ENCODE measurements at regions not wholly inside any gene's neighbourhood (a gene's known extent, or its start where the extent isn't known, plus 50 kb on each side); places are given as distances from the start of the nearest gene placed in this dataset.

- no peak for DNase-seq (ENCODE audit: low read depth)
Observed at GRCh38 chr2:64769392-64770044, 115.8 kb upstream of the SERTAD2 start.

DNA sequence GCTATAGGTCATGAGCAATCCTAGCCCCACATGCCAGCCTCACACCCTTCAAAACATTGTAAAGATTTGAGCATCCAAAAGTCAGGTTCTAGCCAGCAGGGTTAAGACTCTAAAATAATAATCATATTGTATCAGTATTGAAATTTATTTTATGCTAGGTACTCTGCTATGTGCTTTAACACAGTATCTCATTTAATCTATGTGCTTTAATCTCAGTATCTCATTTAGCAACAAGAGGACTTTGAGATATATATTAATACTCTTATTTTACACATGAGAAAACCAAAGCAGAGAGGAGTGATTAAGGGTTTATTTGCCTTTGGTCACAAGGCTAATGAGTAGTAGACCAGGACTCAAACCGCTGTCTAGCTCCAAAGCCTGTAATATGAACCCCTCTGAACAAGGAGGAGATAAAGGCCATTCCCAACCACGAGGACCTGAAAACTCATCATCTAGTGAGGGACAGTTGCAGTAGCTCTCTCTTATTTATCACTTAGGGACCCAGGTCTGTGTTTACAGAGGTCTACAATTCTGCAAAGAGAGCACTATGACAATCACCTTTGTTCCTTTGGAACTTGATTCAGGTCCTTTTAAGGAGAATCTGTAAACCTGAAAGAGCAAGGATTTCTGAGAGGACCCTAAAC, 116.5 kb upstream of the SERTAD2 start:
- no peak for DNase-seq (ENCODE audit: low read depth)

GRCh38 chr2:64770781-64771334, 117.1 kb upstream of the SERTAD2 start:
- no peak for DNase-seq (ENCODE audit: low read depth)

DNA sequence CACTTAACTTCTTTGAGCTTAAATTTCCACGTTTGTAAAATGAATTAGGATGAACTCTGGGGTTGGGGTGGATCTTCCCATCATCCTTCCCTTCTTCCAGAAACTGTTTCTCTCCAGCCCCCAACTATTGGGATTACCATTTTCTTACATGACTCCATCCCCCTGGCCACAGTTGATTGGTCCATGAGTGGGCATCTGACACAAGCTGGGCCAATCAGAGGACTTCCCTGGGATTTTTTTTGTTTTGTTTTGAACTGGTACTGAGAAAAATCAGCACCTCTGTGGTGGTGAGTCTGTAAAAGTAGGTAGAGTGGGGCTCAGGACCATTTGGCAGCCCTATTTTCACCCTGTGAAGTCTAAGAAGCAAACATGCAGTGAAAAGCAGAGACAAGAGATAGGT, 118.0 kb upstream of the SERTAD2 start:
- DNase-seq (ENCODE audit: low read depth), result no peak

DNA sequence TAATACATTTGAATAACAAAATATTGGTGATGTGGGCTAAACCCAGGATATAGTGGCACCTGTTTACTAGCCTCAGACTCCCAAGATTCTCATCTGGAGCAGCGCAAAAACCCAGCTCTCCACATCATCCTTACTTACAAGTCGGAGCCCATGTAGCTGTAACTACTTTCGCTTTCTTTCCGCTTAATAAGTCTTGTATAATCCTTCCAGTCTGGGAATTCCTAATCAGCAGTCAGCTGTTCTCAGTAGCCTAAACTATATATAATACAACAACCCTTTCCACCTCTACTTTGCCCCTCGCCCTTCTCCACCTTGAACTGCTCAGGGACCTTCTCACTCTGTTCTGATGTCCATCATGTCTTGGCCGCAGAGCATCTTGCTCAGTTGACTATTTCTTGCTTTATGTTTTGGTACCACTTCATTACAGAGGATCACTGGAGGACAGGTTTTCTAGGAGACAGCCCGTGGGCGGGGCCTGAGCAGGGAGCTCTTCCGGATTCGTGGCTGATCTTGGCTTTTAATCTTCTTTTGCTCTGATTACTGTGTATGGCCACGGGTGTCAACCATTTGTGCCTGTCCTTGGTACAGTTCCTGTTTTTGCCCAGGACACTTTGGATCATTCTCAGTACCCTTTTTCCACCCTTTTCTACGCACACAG, 119.9 kb upstream of the SERTAD2 start:
- no peak for DNase-seq (ENCODE audit: low read depth)

- DNase-seq (ENCODE audit: low read depth), result no peak
Observed at GRCh38 chr2:64777841-64778240, 124.1 kb upstream of the SERTAD2 start.

GRCh38 chr2:64779117-64779690, 125.5 kb upstream of the SERTAD2 start:
- no peak for DNase-seq (ENCODE audit: low read depth)

DNA sequence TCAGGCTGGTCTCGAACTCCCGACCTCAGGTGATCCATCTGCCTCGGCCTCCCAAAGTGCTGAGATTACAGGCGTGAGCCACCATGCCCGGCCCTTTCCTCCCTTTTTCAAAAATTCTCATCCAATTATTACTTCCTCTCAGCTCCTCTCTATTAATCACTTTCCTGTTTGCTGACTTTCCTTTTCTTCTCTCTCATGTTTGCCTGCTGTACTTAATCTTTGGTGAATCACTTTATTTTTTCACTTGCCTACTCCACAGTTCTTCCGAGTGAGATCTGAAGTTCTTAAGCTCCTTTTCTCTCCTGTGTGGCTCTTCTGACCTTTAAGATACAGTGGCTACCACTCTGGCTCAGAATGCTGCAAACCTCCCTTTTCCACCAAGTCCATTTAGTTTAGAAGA, 126.3 kb upstream of the SERTAD2 start:
- no peak for DNase-seq (ENCODE audit: low read depth)

DNA sequence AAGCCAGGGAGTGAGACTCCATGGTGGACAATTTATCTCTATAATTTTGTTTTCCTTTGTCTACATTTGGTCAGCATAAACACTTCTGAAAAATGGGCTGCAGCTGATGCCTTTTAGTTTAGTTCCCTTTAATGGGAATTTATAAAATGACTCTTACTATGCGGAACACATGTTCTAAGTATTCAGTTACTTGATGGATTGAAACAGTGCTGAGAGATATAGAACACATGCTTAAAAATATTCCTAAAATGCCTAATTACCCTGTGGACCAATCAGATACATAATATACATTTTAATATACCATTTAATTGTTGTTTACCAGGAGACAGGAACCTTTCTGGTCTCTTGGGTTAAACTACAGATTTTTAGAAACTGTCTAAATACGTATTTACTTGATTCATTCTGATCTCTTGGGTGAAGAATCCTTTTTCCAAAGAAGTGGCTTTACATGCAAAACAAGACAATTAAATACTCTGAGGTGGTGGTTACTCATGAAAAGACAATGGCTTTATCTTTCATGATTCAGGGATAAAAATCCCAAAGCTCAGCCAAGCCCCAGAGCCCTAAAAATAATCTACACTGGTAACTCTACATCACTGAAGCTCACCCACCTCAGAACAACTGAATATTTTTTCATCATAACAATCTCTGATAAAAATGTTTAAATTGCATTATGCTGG, 128.1 kb upstream of the SERTAD2 start:
- DNase-seq (ENCODE audit: low read depth), result no peak

GRCh38 chr2:64784168-64785061, 130.7 kb upstream of the SERTAD2 start:
- DNase-seq (ENCODE audit: low read depth), result no peak

DNA sequence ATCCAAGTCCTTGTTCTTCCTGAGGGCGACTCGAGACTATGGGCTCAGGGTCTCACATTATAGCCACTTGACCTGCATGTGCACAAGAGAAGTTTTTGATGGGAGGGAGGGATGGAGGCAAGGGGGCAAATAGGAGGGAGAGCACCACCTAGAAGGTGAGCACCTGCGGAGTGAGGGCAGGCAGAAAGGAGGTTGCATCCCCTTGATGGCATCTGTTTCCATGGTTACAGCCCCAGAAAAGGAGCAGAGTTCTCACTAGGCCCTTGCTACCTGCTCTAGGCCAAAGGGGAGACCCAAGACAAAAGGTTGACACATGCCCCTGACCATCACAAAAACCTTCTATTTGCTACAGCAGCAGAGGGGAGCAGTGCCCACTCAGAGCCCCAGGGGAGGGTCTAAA, 131.5 kb upstream of the SERTAD2 start:
- DNase-seq (ENCODE audit: low read depth), result no peak

DNA sequence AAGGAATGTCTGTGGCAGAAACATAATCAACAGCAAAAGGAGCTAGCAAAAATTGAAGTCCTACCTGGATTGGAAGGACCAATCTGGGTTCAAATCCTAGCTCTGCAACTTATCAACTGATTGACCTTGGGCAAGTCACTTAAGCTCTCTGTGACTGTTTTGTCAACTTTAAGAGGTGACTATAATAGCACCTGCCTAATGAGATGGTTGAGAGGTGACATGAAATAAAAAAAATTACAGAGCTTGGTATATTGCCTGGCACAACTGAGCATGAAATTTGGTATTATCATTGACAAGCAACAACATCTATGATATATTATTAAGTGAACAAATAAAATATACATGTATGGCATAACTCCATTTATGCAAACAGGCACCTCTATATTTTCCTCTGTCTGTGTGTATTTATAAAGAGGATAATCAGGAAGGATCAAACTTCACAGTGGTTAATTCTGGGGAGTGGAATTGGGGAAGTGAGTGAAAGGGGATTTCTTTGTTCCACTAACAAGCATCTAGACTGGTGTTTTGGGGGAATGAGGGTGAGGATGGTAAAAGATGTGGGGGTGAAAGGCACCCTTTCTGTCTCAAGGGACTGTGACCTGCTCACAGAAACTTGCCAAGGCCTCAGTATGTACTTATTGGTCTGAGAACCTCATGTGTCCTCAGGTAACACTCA, 132.8 kb upstream of the SERTAD2 start:
- DNase-seq (ENCODE audit: low read depth), result no peak

- DNase-seq (ENCODE audit: low read depth), result no peak
Observed at GRCh38 chr2:64787019-64787365, 133.3 kb upstream of the SERTAD2 start.

- no peak for DNase-seq (ENCODE audit: low read depth)
Observed at GRCh38 chr2:64787698-64788097, 134.0 kb upstream of the SERTAD2 start.

DNA sequence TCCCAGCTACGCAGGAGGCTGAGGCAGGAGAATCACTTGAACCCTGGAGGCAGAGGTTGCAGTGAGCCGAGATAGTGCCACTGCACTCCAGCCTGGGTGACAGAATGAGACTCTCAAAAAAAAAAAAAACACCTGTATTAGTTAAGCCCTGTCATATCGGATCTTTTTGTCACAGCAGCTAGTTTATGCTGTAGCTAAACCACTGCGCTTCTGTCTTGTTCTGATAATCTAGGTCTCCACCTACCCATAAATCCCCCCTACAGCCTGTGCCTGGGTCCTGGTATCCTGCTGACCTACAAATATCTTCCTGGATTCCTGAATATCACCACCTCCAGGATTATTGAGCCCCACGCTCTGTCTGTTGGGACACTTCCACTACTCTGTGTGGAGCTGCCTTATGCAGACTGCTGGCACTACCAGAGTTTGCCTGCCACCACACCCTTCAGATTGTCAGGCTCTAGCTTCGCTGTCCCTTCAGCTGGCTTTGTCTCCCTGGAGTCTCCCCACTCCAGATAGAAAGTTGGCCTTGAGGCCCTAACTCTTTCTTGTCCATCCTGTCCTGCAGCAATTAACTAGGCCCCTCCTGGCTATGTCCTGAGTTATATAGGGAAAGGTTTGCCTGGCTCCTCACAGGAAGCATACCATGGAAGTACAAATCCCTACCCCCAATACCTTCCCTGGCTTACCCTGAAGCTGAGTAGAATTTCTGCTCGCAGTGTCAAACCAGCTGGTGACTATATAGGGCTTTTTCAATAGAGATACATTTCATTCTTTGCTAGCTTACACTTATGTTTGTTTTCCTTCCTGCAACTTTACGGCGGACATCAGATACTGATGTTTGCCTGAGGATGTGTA, 136.0 kb upstream of the SERTAD2 start:
- no peak for DNase-seq (ENCODE audit: low read depth)

DNA sequence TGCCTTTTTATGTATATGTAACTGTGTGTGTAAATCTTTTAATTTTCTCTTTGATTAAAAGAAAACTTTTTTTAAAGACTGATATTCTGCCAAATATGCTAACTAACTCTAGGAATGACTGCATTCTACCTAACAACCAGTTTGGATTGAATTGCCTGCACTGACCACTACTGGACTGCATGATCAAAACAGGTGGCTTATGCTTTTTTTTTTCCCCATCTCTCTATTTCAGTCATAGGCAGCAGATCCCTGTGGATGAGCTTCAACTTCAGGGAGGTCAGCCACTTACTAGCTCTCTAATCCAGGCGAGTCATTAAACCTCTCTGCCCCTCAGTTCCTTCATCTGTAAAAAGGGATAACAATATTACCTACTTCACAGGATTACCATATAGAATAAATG, 138.6 kb upstream of the SERTAD2 start:
- DNase-seq (ENCODE audit: low read depth), result no peak

GRCh38 chr2:64792995-64793639, 139.4 kb upstream of the SERTAD2 start:
- no peak for DNase-seq (ENCODE audit: low read depth)

DNA sequence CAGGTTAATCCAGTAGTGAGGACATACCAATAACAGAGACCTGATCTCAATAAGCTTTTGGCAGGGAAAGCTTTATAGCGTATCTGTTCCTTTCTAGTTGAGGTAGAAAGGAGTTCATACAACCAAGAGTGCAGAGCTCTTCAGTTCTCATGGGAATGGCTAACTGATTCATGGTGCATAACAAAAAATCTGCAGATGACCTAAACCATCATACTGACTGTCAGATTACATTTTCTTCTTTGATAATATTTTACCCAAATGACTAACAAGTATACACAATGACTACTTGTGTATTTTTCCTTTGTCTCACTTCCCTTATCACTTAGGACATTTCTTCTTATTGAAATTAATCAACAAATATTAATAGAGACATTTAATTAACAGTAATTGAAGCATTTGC, 140.0 kb upstream of the SERTAD2 start:
- no peak for DNase-seq (ENCODE audit: low read depth)

- no peak for DNase-seq (ENCODE audit: low read depth)
Observed at GRCh38 chr2:64794426-64794995, 140.8 kb upstream of the SERTAD2 start.
